ENCODE measurements at regions not wholly inside any gene's neighbourhood (a gene's known extent, or its start where the extent isn't known, plus 50 kb on each side); places are given as distances from the start of the nearest gene placed in this dataset.

GRCh38 chr1:228648647-228649383, 86.5 kb upstream of the RHOU start:
- intact Hi-C loops (cut with micrococcal nuclease; ENCODE audit: unreplicated experiment) (no loop called here), in situ Hi-C loops (cut with HindIII; ENCODE audit: low pct_unique_long_range_greater_than_20kb, low sequenced_read_pairs) (no loop called here)
- TF ChIP-seq SIN3A (IDR thresholded peaks at IDR 0.05; ENCODE audit: borderline replicate concordance, insufficient read depth, low read depth, low read length) (no peak), CTCF (IDR thresholded peaks at IDR 0.05) (no peak), TCF7L2 (IDR thresholded peaks at IDR 0.05; ENCODE audit: low read depth, low read length) (no peak), REST (IDR thresholded peaks at IDR 0.05; ENCODE audit: insufficient read depth in 1 of 2, low read depth in 2 of 2, low read length in 1 of 2) (no peak), POLR2AphosphoS5 (IDR thresholded peaks at IDR 0.05; ENCODE audit: low read depth, low read length) (no peak)
- H3K27me3 ChIP-seq (ENCODE audit: control insufficient read depth, insufficient read depth, low read length): no peaks in the 10 kb centered on the region
- ChIA-PET CTCF (interaction anchor here (0.5 kb wide), 1 partner anchor 11 kb away, joined by 3 read pairs; no protein-coding TSS in a partner anchor), POLR2A (no interaction called here)
- H3K36me3 ChIP-seq (ENCODE audit: control insufficient read depth, insufficient read depth, low read length): no peaks in the 10 kb centered on the region
- peak overlapping the region; percentile 51 to 95 for H3K4me3 ChIP-seq (ENCODE audit: low read depth in 2 of 2, low read length in 2 of 2)
- no peaks in the 10 kb centered on the region for H3K9me3 ChIP-seq (ENCODE audit: control insufficient read depth, insufficient read depth, low read depth, low read length)
- ATAC-seq (no peak), DNase-seq (ENCODE audit: low read depth, low spot score) (no peak)
- peaks cover 5% of the 10 kb centered on the region; the same call in 1 of the 2 replicates for H3K4me1 ChIP-seq (ENCODE audit: control insufficient read depth, insufficient read depth, low read length)
- BruUV-seq (replicated peaks): no TSS peak
- peak overlapping the region; percentile 96 for H3K27ac ChIP-seq (ENCODE audit: low read length)

GRCh38 chr1:228650141-228650540, 85.1 kb upstream of the RHOU start:
- ChIA-PET POLR2A (no interaction called here), CTCF (no interaction called here)
- TF ChIP-seq SIN3A (IDR thresholded peaks at IDR 0.05; ENCODE audit: borderline replicate concordance, insufficient read depth, low read depth, low read length): no peak
- TF ChIP-seq REST (IDR thresholded peaks at IDR 0.05; ENCODE audit: insufficient read depth in 1 of 2, low read depth in 2 of 2, low read length in 1 of 2): no peak
- no peak for TF ChIP-seq POLR2AphosphoS5 (IDR thresholded peaks at IDR 0.05; ENCODE audit: low read depth, low read length)
- no peak for TF ChIP-seq TCF7L2 (IDR thresholded peaks at IDR 0.05; ENCODE audit: low read depth, low read length)
- TF ChIP-seq CTCF (IDR thresholded peaks at IDR 0.05): no peak
- in situ Hi-C loops (cut with HindIII; ENCODE audit: low pct_unique_long_range_greater_than_20kb, low sequenced_read_pairs): no loop called here
- Histone ChIP-seq H3K27ac (ENCODE audit: low read length) (no peak overlapping the region), H3K9me3 (ENCODE audit: control insufficient read depth, insufficient read depth, low read depth, low read length) (no peaks in the 10 kb centered on the region), H3K4me3 (ENCODE audit: low read depth in 2 of 2, low read length in 2 of 2) (no peak overlapping the region), H3K27me3 (ENCODE audit: control insufficient read depth, insufficient read depth, low read length) (no peaks in the 10 kb centered on the region), H3K36me3 (ENCODE audit: control insufficient read depth, insufficient read depth, low read length) (no peaks in the 10 kb centered on the region), H3K4me1 (ENCODE audit: control insufficient read depth, insufficient read depth, low read length) (peaks cover 5% of the 10 kb centered on the region; the same call in 1 of the 2 replicates)
- ATAC-seq (no peak), DNase-seq (ENCODE audit: low read depth, low spot score) (no peak)
- intact Hi-C loops (cut with micrococcal nuclease; ENCODE audit: unreplicated experiment): no loop called here
- BruUV-seq (replicated peaks): no TSS peak

Measured in Panc1 (cell line).